BJ (cell line): ENCODE measurements at regions not wholly inside any gene's neighbourhood (a gene's known extent, or its start where the extent isn't known, plus 50 kb on each side); places are given as distances from the start of the nearest gene placed in this dataset.

Source experiments
- CTCF ChIA-PET: fragments of 350-600 bp; formaldehyde crosslinking; extraction: SDS; loops from one replicate; lab custom pipeline; 2021; ENCODE audit warnings: antibody characterized with exemption, inconsistent platforms; lab: Yijun Ruan, JAX
- POLR2A ChIA-PET: fragments of 300-600 bp; sonication (Branson Sonifier 250); formaldehyde crosslinking; extraction: SDS; loops from one replicate; lab custom pipeline; 2021; ENCODE audit warnings: antibody characterized with exemption; lab: Charles Lee
- DNase-seq: peaks from one replicate; pipeline ENCODE4 v3.0.0-alpha.2; 2011; ENCODE audit warnings: low read depth
- H3K27me3 ChIP-seq: 2 replicates; pipeline ENCODE4 v1.6.0; 2011; ENCODE audit warnings: low read length; ENCODE audit not compliant: control insufficient read depth, insufficient read depth
- H3K36me3 ChIP-seq: 2 replicates; pipeline ENCODE4 v1.5.1; 2011; ENCODE audit warnings: low read length; ENCODE audit not compliant: control insufficient read depth, insufficient read depth
- H3K4me3 ChIP-seq: 2 replicates; pipeline ENCODE4 v1.5.1; 2011; ENCODE audit warnings: low read depth, mild to moderate bottlenecking, control low read depth, low read length
- CTCF ChIP-seq: IDR thresholded peaks from 2 replicates; pipeline ENCODE4 v1.5.1; 2011; ENCODE audit warnings: low read depth, mild to moderate bottlenecking, control low read depth, inconsistent platforms, low read length, moderate library complexity; ENCODE audit not compliant: insufficient read depth

DNA sequence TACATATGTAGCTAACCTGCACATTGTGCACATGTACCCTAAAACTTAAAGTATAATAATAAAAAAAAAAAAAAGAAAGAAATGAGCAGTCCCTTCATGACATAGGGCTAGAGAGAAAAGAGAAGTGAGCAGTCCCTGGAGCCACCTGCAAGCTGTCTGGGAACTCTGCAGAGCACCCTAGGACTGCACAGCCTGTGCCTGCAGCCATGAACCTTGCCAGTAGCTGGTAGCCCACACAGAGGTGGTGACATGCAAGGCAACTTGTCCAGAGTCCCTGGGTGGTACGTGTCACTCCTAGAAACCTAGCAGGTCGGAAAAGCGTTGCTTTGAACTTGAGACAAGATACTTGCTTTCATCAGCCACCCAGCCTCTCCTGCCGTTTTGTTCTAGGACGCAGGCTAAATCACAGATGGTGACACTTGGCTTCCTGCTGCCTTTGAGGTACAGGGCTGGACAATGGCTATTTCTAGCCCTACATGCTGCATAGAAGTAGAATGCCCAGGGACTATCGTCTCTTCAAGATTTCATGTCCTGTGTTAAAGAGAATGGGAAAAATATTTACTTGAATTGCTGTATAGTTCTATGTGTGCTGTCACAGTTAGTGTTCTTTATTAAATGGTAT, 260.9 kb downstream of the LTN1 start:
- Histone ChIP-seq H3K27me3 (no peaks in the 10 kb centered on the region), H3K36me3 (no peaks in the 10 kb centered on the region), H3K4me3 (no peak overlapping the region)
- DNase-seq = no peak
- ChIA-PET POLR2A (no interaction called here), CTCF (no interaction called here)
- no peak for TF ChIP-seq CTCF

DNA sequence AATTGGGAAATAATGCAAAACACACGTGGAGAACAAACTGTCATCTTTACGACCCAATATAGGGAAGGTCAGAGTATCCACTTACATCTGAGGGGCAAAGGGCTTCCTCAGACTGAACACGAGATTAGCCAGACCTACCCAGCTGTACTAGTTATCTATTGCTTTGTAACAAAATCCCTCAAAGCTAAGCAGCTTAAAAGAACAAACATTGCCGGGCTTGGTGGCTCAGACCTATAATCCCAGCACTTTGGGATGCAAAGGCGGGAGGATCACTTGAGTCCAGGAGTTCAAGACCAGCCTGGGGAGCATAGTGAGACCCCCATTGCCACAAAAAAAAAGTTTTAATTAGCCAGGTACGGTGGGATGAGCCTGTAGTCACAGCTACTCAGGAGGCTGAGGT, 262.8 kb downstream of the LTN1 start:
- ChIA-PET CTCF (interaction anchor here (0.7 to 1.4 kb wide), 2 partner anchors 15 to 1017 kb away, joined by 3 read pairs; no protein-coding TSS in a partner anchor), POLR2A (no interaction called here)
- DNase-seq = no peak
- Histone ChIP-seq H3K4me3 (no peak overlapping the region), H3K36me3 (no peaks in the 10 kb centered on the region), H3K27me3 (no peaks in the 10 kb centered on the region)
- no peak for TF ChIP-seq CTCF

DNA sequence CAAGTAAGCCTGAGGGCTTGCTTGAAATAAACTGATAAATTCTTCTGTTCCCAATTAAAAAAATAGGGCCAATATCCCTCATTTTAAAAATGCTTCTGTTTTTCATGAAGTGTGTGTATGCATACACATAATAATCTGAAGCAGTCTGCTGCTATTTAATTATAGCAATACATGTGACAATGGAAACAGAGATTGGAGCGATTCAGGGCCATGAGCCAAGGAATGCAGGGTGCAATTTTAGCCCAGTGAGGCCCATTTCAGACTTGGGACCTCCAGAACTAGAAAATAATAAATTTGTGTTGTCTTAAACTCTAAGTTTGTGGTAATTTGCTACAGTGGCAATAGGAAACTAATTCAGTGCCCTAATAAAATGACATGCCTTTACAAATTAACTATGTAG, 264.9 kb downstream of the LTN1 start:
- DNase-seq = no peak
- H3K27me3 ChIP-seq = no peaks in the 10 kb centered on the region
- H3K36me3 ChIP-seq = no peaks in the 10 kb centered on the region
- ChIA-PET POLR2A (no interaction called here), CTCF (no interaction called here)
- H3K4me3 ChIP-seq = no peak overlapping the region
- no peak for TF ChIP-seq CTCF

DNA sequence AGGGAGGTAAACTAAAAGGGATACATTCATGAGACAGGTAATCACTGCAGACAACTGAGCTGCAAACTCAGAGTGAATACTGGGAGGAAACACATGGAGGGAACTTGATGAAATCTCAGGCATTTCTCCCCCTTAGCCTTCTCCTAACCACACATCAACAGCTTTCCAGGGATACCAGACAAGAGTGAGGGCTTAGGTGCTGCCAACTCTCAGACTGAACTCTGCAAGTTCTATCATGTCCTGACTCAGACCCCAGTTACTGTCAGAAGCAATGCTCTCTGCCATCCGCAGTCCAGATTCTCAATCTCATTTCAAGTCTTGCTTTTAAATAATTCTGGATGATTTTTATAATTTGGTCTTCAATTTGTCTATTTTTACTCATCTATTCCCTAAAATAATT, 267.3 kb downstream of the LTN1 start:
- ChIA-PET POLR2A (no interaction called here), CTCF (interaction anchor here (0.8 kb wide), 1 partner anchor 19 kb away, joined by 4 read pairs; no protein-coding TSS in a partner anchor)
- Histone ChIP-seq H3K4me3 (no peak overlapping the region), H3K27me3 (no peaks in the 10 kb centered on the region), H3K36me3 (no peaks in the 10 kb centered on the region)
- TF ChIP-seq CTCF = no peak
- DNase-seq = no peak

GRCh38 chr21:28723646-28724045, 269.0 kb downstream of the LTN1 start:
- Histone ChIP-seq H3K4me3 (no peak overlapping the region), H3K27me3 (no peaks in the 10 kb centered on the region), H3K36me3 (no peaks in the 10 kb centered on the region)
- CTCF ChIA-PET = interaction anchor here (1.0 kb wide), 1 partner anchor 12 kb away, joined by 3 read pairs; no protein-coding TSS in a partner anchor
- DNase-seq = no peak
- TF ChIP-seq CTCF = no peak
- POLR2A ChIA-PET = no interaction called here
